NCI-H1105 treated with DMSO at 0.1 percent for 48 hours (cell line): ENCODE measurements at regions not wholly inside any gene's neighbourhood (a gene's known extent, or its start where the extent isn't known, plus 50 kb on each side); places are given as distances from the start of the nearest gene placed in this dataset.

Experiments
- DNase-seq: peaks from one replicate; lab custom pipeline; 2025; lab: John Stamatoyannopoulos, UW

DNA sequence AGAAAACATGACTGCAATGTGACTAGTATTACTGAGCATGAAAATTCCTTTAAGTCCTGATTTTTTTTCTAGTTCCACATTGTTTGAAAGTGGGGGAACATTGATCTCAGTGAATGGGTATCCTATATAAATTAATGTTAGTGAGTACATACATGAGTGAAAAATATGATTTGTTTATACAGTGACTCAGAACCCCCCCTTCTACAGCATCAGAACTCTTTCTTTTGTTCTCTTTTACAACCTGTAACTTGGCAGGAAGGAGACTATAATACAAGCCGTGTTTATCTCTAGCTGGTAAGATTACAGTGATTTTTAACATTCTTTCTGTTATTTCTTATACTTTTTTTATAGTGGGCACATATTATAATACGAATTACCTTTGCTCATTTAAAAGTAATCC, 384.7 kb downstream of the PDCD6IP start:
- peak; percentile 38 for DNase-seq

DNA sequence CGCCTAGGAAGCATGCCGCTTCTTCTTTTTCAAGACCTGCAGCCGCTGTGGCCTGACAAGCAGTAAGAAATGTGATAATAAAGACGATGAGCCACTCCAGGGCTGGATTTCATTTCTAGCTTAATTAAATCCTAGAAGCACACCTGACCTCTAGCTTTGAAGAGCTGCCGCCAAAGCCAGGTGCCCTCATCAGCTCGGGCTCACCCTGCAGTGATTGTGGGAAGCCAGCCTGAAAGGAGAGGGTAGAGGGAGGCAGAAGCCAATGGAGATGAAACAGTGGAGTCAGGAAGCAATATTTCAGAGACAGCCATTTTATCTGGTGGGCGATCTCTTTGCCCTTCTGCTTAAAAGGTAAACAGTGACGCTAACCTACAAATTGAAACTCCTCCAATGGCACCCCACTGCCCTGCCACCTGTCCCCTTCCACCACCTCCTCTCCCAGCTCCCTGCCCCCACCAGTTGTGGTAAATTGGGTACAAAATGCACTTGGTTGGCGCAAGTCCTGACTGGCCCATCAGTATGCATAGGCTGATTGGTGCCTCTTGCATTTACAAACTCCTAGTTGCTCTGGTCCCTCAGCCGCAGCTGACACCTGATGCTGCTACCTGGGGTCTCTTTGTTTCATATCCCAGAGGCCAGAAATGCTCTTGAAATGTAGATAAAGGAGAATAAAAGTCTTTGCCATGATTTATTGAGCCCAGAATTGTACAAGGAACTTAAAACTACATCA, 385.3 kb downstream of the PDCD6IP start:
- DNase-seq, result peak; percentile 92

DNA sequence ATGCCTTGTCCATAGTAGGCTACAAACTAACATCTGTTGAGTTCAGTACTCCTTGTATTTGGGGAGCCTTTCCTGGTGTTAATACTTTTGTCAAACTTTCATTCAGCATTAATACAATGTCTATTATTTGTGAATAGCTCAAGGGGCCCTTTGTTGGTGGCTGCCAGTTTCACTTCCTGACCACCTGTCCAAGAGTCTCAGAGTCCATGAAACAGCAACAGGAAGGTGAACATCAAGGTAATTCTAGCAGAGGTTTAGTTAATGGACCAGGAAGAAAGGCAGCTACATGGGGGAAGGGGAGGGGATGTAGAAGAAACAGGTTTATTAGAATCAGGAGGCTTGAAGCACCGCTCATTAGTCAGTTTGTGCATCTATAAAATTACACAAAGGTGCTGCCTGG, 386.9 kb downstream of the PDCD6IP start:
- DNase-seq, result no peak

DNA sequence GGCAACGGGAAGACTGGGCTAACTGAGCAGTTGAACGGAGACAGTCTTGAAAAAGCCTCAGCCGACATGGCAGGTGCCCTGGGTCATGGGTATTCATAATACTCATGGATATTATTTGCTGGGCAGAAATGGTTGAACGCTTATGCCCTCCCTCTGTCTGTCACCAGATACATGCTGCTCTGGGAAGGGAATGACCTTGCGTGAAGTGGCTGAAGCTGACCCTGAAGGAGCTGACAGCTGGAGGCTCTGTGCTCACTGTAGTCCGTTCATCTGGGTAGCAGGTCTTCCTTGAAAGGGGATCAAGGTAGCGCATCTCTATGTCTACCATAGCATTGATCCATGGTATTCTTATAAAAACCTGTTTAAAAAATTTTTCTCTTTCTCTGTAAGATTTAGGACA, 390.7 kb downstream of the PDCD6IP start:
- no peak for DNase-seq

DNA sequence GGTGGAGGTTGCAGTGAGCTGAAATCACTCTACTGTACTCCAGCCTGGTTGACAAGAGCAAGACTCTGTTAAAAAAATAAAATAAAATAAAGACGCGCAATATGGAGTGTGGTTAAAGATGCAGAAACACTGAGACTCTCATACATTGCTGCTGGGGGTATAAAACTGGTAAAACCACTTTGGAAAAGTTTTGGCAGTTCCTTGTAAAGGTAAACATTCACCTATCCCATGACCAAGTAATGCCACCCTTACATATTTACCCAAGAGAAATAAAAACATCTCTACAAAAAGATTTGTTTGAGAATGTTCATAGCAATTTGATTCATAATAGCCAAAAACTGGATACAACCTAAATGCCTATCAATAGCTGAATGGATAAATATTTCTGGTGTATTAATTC, 398.5 kb downstream of the PDCD6IP start:
- DNase-seq, result no peak

DNA sequence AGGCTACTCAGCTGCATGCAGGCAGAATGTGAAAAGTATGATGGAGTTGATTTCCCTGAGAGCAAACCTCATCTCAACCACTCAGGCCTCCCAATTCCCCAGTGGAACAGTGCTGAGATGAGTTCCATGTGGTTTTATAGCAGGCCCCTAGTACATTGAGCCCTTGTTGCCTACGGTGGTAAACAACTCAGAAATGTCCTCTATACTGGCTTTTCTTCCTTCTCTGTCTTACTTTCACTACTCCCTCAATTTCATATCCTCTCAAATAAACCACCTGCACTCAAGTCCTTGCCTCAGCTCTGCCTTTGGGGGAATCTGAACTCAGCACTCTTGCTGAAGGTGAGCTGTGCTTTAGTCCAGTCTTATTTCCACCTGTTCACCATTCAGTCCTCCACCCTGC, 399.9 kb downstream of the PDCD6IP start:
- no peak for DNase-seq

DNA sequence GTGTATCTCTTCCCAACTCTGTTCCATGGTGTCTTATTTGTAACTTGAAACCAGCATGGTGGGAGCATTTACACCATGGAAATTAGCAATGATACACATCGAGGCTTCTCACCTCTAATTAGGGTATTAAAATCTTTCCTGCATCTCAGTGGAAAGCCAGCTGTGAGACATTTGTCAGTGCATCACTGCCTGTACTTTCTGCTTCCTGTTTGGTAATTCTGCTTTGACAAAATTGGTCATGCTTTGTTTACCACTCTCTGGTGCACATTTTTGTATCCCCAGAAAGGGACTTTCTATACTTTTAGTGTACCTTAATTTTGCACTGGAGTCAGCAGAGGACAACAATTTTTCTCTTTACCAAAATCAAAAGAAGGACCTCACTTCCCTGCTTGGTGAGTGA, 402.1 kb downstream of the PDCD6IP start:
- DNase-seq, result no peak

DNA sequence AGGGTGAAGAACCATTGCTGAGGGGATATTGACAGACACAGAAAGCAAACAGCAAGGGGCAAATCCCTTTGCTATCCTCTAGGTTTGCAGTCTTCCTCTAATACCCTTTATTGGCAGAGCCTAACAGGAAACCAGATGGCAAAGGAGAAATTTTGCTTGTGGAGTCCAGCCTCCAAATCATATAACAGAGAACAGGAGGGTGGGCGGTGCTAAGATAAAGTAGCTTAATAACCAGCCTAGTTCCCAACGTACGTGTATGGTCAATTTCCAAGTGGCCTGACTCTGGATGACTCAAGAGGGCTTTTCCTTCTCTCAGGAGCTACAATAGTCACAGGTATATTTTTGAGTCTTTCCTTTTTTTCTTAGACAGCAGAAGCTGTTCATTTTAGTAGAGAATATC, 404.5 kb downstream of the PDCD6IP start:
- no peak for DNase-seq

DNA sequence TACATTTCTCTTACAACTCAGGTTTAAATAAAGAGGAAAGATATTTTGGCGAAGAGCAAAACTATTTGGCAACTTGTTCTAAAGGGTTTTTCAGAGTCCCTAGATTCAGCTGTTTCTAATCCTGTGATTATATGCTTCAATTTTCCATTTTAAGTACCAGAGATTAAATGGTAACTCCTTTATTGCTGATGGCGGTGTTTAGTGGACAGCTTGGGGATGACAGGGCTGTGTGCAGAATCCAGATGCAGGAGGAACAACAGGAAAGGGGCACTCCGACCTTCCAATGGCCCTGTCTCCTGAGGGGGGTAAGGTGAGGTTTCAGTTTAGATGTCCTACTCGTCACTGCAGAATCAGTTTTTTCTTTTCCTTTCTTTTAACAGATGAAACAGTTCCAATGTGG, 405.0 kb downstream of the PDCD6IP start:
- no peak for DNase-seq

DNA sequence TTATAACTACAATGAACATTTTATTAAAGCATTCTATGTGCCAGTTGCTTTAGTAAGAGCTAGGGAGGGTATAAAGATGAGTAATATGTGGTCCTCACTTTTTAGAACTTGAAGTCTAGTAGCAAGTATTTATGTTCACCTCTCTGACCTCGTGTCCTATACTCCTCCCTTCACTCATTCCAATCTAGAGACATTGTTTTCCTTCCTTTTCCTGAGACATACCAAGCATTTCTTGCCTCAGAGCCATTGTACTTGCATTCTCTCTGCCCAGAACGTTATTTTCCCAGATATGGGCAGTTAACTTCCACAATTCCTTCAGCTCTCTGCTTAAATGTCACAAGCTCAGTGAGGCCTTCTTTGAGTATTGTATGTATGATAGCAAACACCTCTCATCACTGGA, 408.6 kb downstream of the PDCD6IP start:
- no peak for DNase-seq

DNA sequence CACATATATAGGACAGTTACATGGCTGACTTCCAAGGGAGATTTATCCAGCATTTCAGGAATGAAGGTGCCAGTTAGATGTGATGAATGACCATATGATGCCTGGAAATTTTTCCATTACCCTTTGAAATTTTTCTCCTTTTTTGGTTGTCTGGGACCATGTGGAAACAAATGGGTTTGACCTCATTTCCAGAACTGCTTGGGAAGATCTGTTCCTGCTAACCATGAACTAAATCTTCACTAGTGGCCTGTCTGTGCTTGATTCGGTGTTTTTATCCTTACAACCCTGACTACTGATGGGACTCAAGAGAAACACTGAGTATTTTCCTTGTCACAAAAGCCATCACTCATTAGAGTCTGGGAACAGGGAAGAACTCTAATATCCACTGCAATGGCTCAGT, 409.4 kb downstream of the PDCD6IP start:
- DNase-seq, result no peak

DNA sequence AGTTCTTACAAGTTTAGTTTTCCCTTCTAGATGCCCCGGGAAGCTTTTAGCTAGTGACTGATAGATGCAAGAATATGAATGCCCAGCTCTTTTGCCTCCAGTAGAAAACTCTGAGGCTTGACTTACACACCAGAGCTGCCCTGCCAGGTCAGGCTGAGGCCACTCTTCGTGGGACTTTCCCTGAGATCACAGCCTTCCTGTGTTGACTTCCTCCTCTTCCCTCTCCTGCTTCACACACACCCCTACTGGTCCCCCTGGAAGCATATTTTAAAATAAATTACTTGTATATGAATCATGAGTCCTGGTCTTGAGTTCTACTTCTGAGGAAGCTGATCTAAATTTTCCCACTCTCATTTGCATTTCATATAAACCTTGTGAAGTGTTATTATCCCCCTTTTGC, 413.7 kb downstream of the PDCD6IP start:
- no peak for DNase-seq

DNA sequence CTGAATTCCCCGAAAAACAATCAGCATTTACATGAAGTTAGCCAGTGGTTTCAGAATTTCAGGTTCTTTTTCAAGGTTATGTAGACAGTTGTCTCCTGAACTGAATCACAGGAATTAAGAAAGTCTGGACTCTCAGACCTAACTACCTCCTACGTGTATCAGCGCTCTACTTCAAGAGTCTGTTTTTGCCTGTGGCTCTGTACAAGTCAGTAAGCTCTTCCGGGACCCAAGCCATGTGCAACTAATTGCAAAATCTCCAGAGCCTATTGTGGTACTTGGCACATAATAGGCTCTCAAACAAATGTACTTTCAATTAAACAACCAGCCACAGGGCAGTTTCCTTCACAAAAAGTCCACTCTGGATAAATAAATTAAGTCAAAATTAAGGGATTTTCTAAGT, 414.2 kb downstream of the PDCD6IP start:
- peak; percentile 47 for DNase-seq

DNA sequence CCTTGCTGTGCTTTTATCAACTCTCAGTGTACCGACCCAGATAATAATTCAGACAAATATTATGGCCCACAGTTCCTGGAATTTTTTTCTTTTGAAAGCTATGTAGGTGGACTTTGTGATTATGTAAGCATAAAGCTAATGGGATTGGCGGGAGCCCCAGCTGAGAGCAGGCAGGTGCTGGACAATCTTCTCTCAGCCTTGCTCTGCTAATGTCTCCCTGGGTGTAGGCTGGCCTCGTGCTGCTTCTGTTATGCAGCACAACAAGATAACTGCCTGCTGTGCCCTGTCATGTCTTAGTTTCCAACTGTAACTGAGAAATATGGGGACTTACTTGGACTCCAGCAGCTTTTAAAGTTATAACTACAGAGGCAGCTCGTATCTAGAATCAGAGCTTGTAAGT, 415.0 kb downstream of the PDCD6IP start:
- no peak for DNase-seq

DNA sequence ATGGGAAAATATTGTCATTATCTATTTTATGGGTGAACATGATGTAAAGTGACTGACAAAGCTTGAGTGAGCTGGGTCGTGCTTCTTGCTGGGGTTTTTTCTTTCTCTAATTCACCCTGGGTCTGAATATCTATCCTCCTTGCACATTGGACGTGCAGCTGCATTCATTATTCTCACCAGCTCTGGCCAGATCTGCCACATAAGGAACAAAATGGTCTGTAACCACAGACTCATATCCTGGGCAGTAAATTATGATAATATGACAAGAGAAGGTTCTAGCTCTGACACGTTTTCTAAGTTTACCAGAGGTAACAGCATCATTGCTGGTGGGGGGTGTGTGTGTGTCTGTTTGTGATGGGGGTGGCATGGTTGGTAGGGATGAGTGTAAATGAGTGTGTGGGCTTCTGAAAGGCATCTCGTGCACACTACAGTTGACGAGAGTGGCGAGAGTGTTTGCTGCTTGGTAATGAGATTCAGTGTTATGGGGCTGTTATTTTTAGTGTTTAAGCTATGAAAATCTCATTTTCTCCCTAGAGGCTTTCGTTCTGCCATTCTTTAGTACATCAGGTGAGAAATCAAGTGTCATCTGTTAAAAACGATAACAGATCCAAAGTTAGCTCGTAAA, 418.4 kb downstream of the PDCD6IP start:
- DNase-seq, result no peak

DNA sequence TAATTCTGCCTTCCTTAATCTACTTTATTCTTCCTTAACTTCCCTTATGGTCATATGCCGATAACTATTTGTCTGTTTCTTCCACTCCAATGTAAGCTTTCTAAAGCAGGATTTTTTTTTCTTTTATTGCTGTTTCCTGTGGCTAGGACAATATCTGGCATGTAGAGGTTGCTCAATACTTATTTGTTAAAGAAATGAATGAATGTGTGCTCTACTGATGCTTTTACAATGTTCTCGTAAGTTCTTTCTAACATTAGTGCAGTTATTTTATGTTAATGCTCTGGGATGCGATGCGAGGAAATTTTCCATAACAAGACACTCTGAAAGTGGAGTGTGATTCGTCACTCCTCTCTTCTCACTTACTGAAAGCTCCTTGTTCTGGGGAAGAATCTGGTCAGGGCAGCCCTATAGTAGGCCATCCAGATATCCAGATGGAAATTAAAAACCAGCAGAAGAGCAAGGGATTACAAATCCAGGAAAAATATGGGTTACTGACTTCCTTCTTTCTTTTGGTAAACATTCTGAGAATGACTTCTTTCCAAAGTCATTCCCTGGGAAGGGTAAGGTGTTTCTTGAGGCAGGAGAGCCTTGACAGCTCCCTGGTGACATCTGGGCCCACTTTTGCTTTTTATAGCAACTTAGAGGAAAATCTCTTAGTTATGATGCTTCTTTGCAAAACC, 420.4 kb downstream of the PDCD6IP start:
- no peak for DNase-seq

DNA sequence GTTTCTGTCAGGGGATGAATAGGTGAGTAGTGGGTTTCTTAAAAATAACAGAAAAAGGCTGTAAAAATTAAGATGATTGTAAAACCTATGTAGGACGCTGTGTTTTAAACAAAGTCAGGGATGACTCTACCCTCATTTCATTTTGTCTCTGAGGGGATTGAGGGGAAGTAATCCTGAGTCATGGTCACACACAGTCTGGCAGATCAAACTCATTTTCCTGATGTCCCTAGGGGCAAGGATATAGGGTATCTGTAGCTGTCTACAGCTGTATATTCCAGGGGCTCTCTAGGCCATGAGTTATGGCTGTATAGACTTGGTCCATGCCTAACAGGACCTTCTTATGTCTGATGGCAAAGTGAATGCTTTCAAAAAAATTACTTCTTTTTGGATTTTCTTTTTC, 421.1 kb downstream of the PDCD6IP start:
- no peak for DNase-seq

DNA sequence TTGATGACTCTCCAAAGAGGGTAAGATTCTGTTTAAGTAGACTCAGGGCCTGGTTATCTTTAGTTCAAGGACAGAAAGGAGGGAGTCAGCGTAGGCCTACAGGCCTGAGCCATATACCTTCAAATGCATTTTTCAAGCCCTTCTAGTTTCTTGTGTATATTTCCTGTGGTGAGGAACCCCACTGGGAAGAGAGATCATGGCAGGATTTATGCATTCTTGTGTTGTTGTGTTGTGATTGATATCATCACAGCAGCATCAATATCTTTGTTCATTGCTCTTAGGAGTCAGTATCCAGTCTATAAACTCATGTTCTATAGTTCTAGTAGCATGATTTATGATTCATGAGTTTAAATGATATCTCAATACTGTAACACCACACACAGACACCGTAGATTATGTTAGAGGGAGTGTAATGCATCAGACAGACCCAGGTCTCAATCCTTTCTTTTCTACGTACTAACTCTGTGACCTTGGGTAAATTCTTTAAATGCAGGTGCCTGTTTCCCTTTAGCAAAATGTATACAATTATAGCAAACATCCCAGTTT, 427.5 kb downstream of the PDCD6IP start:
- DNase-seq, result no peak

DNA sequence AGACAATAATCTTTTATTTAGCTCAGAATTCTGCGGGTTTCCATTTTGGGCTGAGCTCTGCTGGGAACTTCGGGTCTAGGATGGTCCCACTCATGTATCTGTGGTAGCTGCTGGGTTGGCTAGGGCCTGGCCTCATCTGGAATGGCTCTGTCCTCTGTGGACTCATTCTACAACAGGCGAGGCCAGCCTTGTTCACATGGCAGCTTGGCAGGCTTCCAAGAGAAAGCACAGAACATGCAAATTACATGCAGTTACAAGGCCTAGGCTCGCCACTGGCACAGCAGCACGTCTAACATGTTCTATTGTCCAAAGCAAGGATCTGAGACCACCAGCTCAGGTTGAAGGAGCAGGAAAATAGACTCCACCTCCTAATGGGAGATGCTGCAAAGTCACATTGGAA, 431.4 kb downstream of the PDCD6IP start:
- DNase-seq, result peak; percentile 2

DNA sequence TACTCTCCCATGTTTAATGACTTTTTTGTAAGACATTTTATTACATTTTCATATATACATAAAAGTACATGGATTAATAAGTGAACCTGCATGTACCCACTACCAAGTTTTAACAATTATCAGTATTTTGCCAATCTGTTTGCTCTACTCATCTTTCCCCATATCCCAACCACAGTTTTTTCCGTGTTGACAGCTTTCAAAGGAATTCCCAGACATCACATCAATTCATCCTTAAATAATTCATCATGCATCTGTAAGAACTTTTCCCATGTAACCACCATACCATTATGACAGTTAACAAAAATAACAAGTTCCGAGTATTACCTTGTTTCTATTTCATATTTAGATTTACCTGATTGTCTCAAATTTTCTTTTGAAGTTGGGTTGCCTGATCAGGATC, 436.7 kb downstream of the PDCD6IP start:
- no peak for DNase-seq

DNA sequence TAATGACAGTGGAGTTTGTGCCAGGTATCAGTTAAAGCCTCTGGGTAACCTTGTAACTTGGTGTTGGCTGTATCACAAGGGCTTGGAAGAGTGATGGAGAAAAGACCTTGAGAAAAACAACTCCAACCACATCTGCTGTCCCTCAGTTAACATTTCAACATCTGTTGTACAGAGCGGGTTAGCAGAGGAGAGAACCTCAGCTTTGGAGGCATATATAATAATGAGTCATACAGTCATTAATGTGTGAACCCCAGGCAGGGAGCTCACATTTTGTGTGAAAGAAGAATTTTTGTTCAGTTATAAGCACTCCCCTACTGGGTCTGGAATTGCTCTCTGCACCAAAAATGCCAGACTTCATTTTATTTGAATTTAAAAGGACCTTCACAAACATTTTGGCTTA, 439.5 kb downstream of the PDCD6IP start:
- DNase-seq, result no peak

DNA sequence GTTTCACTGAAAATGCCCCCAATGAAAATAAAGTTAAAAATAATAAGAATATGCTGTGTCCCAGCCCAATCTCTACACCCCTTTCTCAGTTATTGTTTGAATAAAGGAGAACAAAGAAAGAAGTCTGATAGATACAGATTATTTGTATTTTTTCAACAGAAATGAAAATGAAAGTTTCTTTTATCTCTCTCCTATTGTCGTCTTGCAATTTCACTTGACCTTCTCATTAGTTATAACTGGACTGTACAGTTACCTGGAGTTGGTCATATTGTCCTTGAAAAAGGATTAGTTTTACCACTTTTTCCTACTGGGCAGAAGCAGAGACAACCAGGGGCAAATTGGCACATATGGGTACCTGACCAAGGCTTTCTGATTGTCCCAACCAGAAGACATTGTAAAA, 440.0 kb downstream of the PDCD6IP start:
- no peak for DNase-seq

DNA sequence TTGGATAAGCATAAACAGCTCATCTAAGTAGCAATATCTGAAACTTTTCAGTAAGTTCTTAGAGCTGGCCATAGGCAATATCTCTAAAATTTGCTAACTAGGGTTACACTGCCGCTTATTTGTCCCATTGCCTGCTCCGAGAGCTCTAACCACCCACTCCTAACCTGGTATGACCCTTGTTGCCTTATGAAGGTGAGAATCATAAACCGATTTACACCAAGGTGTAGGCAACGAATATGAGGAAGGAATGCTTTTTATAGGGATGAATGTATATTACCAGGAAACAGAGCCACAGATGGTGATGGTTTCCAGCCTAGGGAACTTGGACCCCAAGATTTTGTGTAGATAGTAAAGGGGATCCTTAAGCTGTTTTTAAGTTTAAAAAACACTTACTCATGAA, 440.9 kb downstream of the PDCD6IP start:
- no peak for DNase-seq
